Neuron (in vitro differentiated cells): ENCODE measurements at regions not wholly inside any gene's neighbourhood (a gene's known extent, or its start where the extent isn't known, plus 50 kb on each side); places are given as distances from the start of the nearest gene placed in this dataset.

Experiments used
- H2AFZ ChIP-seq: one replicate; pipeline ENCODE4 v1.6.1; 2013; ENCODE audit warnings: low read depth, mild to moderate bottlenecking, inconsistent platforms, low read length, moderate library complexity
- H3K27me3 ChIP-seq: one replicate; pipeline ENCODE4 v1.6.1; 2013; ENCODE audit warnings: low read length; ENCODE audit not compliant: insufficient read depth
- H3K36me3 ChIP-seq: one replicate; pipeline ENCODE4 v1.6.1; 2013; ENCODE audit warnings: low read length; ENCODE audit not compliant: insufficient read depth
- H3K4me1 ChIP-seq: one replicate; pipeline ENCODE4 v1.6.1; 2013; ENCODE audit warnings: low read length; ENCODE audit not compliant: insufficient read depth
- H3K4me3 ChIP-seq: 2 replicates; pipeline ENCODE4 v1.5.1; 2013; ENCODE audit warnings: mild to moderate bottlenecking, low read length, moderate library complexity
- H3K9me3 ChIP-seq: one replicate; pipeline ENCODE4 v1.6.1; 2013; ENCODE audit warnings: low read length

GRCh38 chr13:106810069-106810468, 242.1 kb upstream of the ARGLU1 start:
- H3K9me3 ChIP-seq, result no peaks in the 10 kb centered on the region
- H3K4me1 ChIP-seq, result no peaks in the 10 kb centered on the region
- H3K4me3 ChIP-seq, result no peak overlapping the region
- no peaks in the 10 kb centered on the region for H3K36me3 ChIP-seq
- H2AFZ ChIP-seq, result no peak overlapping the region
- no peaks in the 10 kb centered on the region for H3K27me3 ChIP-seq

- H2AFZ ChIP-seq, result no peak overlapping the region
- no peak overlapping the region for H3K4me3 ChIP-seq
- no peaks in the 10 kb centered on the region for H3K36me3 ChIP-seq
- no peaks in the 10 kb centered on the region for H3K9me3 ChIP-seq
- H3K4me1 ChIP-seq, result no peaks in the 10 kb centered on the region
- H3K27me3 ChIP-seq, result no peaks in the 10 kb centered on the region
Measured at GRCh38 chr13:106804991-106805390, 237.1 kb upstream of the ARGLU1 start.

- no peaks in the 10 kb centered on the region for H3K27me3 ChIP-seq
- no peaks in the 10 kb centered on the region for H3K4me1 ChIP-seq
Measured at GRCh38 chr13:106802917-106803316, 235.0 kb upstream of the ARGLU1 start.

GRCh38 chr13:106799781-106800335, 231.9 kb upstream of the ARGLU1 start:
- peaks cover 14% of the 10 kb centered on the region for H3K4me1 ChIP-seq
- no peaks in the 10 kb centered on the region for H3K36me3 ChIP-seq
- H3K27me3 ChIP-seq, result no peaks in the 10 kb centered on the region
- H2AFZ ChIP-seq, result no peak overlapping the region
- no peaks in the 10 kb centered on the region for H3K9me3 ChIP-seq
- H3K4me3 ChIP-seq, result no peak overlapping the region

More at GRCh38 chr13:106802917-106803316, 235.0 kb upstream of the ARGLU1 start:
- no peaks in the 10 kb centered on the region for H3K36me3 ChIP-seq
- H2AFZ ChIP-seq, result no peak overlapping the region
- no peaks in the 10 kb centered on the region for H3K9me3 ChIP-seq
- H3K4me3 ChIP-seq, result no peak overlapping the region

- Histone ChIP-seq H3K27me3 (no peaks in the 10 kb centered on the region), H3K4me3 (no peak overlapping the region), H3K36me3 (no peaks in the 10 kb centered on the region), H2AFZ (peak overlapping the region; percentile 48), H3K9me3 (no peaks in the 10 kb centered on the region), H3K4me1 (peaks cover 14% of the 10 kb centered on the region)
Measured at GRCh38 chr13:106797081-106797640, 229.2 kb upstream of the ARGLU1 start.

- H3K36me3 ChIP-seq, result no peaks in the 10 kb centered on the region
- H3K4me3 ChIP-seq, result peak overlapping the region; percentile 32
- H3K27me3 ChIP-seq, result no peaks in the 10 kb centered on the region
- H3K4me1 ChIP-seq, result peaks cover 14% of the 10 kb centered on the region
- no peaks in the 10 kb centered on the region for H3K9me3 ChIP-seq
- peak overlapping the region; percentile 48 for H2AFZ ChIP-seq
Measured at GRCh38 chr13:106796280-106797047, 228.5 kb upstream of the ARGLU1 start.

GRCh38 chr13:106795847-106796246, 227.9 kb upstream of the ARGLU1 start:
- Histone ChIP-seq H2AFZ (peak overlapping the region; percentile 48), H3K36me3 (no peaks in the 10 kb centered on the region), H3K27me3 (no peaks in the 10 kb centered on the region), H3K4me3 (peak overlapping the region; percentile 32), H3K9me3 (no peaks in the 10 kb centered on the region), H3K4me1 (peaks cover 14% of the 10 kb centered on the region)

- Histone ChIP-seq H3K9me3 (no peaks in the 10 kb centered on the region), H2AFZ (no peak overlapping the region), H3K4me1 (peaks cover 14% of the 10 kb centered on the region), H3K4me3 (no peak overlapping the region), H3K27me3 (no peaks in the 10 kb centered on the region), H3K36me3 (no peaks in the 10 kb centered on the region)
Measured at GRCh38 chr13:106794117-106794516, 226.2 kb upstream of the ARGLU1 start.

- no peak overlapping the region for H2AFZ ChIP-seq
- no peaks in the 10 kb centered on the region for H3K4me1 ChIP-seq
- H3K9me3 ChIP-seq, result no peaks in the 10 kb centered on the region
- H3K36me3 ChIP-seq, result no peaks in the 10 kb centered on the region
- no peak overlapping the region for H3K4me3 ChIP-seq
- H3K27me3 ChIP-seq, result no peaks in the 10 kb centered on the region
Measured at GRCh38 chr13:106789911-106790310, 222.0 kb upstream of the ARGLU1 start.

GRCh38 chr13:106786006-106786563, 218.1 kb upstream of the ARGLU1 start:
- no peak overlapping the region for H2AFZ ChIP-seq

GRCh38 chr13:106774621-106775020, 206.7 kb upstream of the ARGLU1 start:
- no peak overlapping the region for H2AFZ ChIP-seq
- H3K9me3 ChIP-seq, result no peaks in the 10 kb centered on the region
- no peaks in the 10 kb centered on the region for H3K4me1 ChIP-seq
- no peak overlapping the region for H3K4me3 ChIP-seq
- H3K36me3 ChIP-seq, result no peaks in the 10 kb centered on the region
- H3K27me3 ChIP-seq, result no peaks in the 10 kb centered on the region

More at GRCh38 chr13:106786006-106786563, 218.1 kb upstream of the ARGLU1 start:
- Histone ChIP-seq H3K9me3 (no peaks in the 10 kb centered on the region), H3K4me1 (no peaks in the 10 kb centered on the region), H3K4me3 (no peak overlapping the region), H3K36me3 (no peaks in the 10 kb centered on the region), H3K27me3 (no peaks in the 10 kb centered on the region)

GRCh38 chr13:106772006-106772601, 204.2 kb upstream of the ARGLU1 start:
- no peaks in the 10 kb centered on the region for H3K36me3 ChIP-seq
- peaks cover 2% of the 10 kb centered on the region for H3K9me3 ChIP-seq
- H3K4me3 ChIP-seq, result no peak overlapping the region
- no peaks in the 10 kb centered on the region for H3K4me1 ChIP-seq
- no peak overlapping the region for H2AFZ ChIP-seq
- H3K27me3 ChIP-seq, result no peaks in the 10 kb centered on the region

GRCh38 chr13:106768991-106769390, 201.1 kb upstream of the ARGLU1 start:
- no peak overlapping the region for H2AFZ ChIP-seq
- no peaks in the 10 kb centered on the region for H3K27me3 ChIP-seq
- H3K4me1 ChIP-seq, result no peaks in the 10 kb centered on the region
- peaks cover 2% of the 10 kb centered on the region for H3K9me3 ChIP-seq
- H3K36me3 ChIP-seq, result no peaks in the 10 kb centered on the region
- no peak overlapping the region for H3K4me3 ChIP-seq
